GM08714 (cell line): ENCODE measurements at regions not wholly inside any gene's neighbourhood (a gene's known extent, or its start where the extent isn't known, plus 50 kb on each side); places are given as distances from the start of the nearest gene placed in this dataset.

Experiments
- H3K4me3 ChIP-seq: fragments of 200-500 bp; sonication (Bioruptor generic); 2 replicates; pipeline ENCODE4 v1.5.1; 2014; ENCODE audit warnings: mild to moderate bottlenecking, low read length, inconsistent platforms
- ZNF274 ChIP-seq: IDR thresholded peaks from 2 replicates; pipeline ENCODE4 v1.6.1; 2012; ENCODE audit warnings: mild to moderate bottlenecking, low read depth, low read length

- TF ChIP-seq ZNF274 = no peak
- no peak overlapping the region for H3K4me3 ChIP-seq
These were observed 307.6 kb downstream of the SKIDA1 start for GRCh38 chr10:21217748-21218367.

DNA sequence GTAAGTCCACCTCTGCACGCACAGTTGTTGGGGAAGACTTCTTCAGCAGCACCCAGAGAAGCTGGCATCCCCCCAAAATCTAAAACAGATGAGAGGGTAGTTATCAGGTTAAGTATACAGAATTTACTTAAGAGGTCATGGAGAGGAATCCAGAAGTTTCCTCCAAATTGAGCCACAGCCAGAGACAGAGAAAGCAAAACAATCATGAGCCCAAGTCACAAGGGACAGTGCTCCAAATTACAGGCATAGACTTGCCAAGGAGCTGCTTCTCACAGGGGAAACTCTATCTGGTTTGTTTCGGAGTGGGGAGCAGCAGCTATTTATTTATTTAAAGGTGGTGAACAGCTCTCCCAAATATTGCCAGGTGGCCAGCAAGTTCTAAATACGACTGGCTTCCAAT, 308.4 kb downstream of the SKIDA1 start:
- H3K4me3 ChIP-seq = no peak overlapping the region
- TF ChIP-seq ZNF274 = no peak

DNA sequence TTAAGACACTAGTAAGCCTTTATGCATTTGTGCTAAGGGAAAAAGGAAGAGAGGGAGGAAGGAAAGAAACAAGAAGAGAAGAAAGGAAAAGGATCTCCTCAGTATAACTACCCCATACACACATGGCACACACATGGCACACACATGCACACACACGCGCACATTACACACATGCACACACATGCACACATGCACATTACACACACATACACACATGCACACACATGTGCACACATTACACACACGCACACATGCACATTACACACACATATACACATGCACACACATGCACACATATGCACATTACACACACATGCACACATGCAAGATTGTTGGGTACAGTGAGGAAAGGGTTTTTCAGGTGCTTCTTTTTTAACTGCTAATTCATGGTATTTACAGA, 311.2 kb downstream of the SKIDA1 start:
- TF ChIP-seq ZNF274 = no peak
- H3K4me3 ChIP-seq = no peak overlapping the region

GRCh38 chr10:21213381-21213780, 312.1 kb downstream of the SKIDA1 start:
- no peak for TF ChIP-seq ZNF274

DNA sequence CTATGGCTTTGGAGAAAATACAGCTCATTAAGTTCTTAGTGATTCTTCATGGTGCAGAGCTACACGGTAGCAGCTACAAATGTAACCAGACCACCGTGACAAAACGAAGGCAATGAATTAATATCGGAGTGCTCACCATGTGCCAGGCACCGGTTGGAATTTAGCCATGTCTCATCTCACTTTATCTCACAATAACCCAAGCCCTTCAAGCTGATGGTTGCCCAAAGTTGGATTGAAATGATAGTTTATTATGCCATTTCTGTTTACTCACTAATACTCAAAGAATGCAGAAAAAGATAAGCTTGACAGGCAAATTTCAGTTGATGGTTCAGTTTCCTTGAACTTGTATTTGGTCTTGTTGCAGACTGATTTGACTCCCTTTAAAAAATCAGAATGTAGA, 312.6 kb downstream of the SKIDA1 start:
- H3K4me3 ChIP-seq = no peak overlapping the region
- TF ChIP-seq ZNF274 = no peak

More at GRCh38 chr10:21213381-21213780, 312.1 kb downstream of the SKIDA1 start:
- H3K4me3 ChIP-seq = no peak overlapping the region

DNA sequence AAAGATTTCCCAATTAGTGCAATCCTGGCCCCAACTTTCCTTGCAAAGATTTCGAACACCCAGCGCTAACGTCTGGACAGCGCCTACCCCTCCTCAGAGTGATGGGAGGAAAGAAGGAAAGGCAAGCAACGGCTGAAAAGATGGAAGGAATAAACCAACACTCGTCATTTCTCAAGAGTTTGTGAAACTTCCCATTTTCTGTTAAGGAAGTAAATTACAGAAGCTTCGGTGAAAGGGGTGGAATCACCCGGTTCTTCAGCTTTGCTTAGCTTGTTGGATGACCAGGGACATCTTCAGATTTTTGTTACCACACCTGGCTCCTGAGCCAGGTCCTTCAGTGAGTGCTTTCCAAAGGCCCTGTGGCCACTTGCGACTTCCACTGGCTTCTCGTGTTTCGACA, 313.1 kb downstream of the SKIDA1 start:
- TF ChIP-seq ZNF274 = no peak
- no peak overlapping the region for H3K4me3 ChIP-seq

- TF ChIP-seq ZNF274 = no peak
- no peak overlapping the region for H3K4me3 ChIP-seq
These were observed 312.4 kb upstream of the NEBL start for GRCh38 chr10:21209495-21209894.

DNA sequence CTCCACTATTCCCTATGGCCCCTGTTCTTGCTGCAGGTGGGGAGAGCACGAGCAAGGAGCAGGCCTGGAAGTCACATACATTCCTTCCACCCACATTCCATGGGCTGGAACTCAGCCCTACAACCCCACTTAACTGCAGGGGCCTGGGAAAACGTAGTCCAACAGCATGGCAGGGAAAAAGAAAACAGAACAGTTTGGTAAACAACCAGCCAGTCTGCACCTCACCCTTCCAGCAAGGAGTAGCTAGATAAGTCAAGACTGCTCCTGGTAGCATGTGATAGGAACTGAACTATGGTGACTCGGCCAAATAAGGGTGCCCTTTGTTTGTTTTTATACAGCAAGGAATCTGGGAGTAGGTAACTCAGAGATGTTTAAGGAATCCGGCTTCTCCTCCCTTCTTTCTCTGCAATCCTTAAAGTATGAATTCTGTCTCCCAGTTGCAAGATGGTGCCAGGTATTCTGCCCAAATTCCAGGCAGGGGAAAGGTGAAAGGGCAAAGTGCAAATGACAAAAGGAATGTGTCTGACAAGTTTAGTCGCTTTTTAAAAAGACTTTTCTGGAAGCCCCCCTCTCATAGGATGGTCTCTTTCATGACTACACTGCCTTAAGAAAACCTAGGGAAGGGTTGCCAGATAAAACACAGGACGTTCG, 311.7 kb upstream of the NEBL start:
- no peak overlapping the region for H3K4me3 ChIP-seq
- no peak for TF ChIP-seq ZNF274

DNA sequence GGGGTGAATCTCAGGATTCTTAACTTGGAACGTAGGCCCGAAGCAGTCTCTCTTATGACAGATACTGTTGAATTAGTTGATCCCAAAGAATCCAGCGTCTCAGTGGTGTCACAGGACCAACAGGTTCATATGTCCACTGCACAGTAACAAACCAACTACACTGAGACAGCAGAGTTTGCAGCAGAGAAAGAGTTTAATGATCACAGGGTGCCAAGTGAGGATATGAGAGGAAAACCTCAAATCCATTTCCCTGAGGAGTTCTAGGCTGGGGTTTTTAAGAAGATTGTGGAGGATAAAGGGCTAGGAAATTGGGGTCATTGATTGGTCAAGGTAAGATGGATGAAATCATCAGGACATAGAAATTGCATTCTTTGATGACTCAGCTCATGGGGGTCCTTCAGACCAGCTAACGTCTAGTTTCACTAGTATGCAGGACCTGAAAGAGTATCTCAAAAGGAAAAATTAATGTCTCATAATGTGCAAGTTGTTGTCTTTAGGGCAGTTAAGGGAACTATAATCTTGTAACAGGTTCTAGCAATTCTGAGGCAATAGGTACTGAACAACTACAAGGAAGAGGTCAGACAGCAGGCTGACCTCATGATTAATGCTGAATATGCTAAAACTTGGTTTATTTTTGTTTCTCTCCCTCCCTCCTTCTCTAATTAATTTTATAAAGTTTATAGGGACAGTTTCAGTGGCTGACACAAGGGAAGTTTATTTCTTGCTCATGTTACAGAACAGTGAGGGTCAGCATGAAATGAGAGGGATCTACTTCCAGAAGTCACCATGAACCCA, 310.9 kb upstream of the NEBL start:
- no peak overlapping the region for H3K4me3 ChIP-seq

GRCh38 chr10:21205328-21205727, 308.2 kb upstream of the NEBL start:
- TF ChIP-seq ZNF274 = no peak
- no peak overlapping the region for H3K4me3 ChIP-seq

More for the DNA sequence above, 310.9 kb upstream of the NEBL start:
- no peak for TF ChIP-seq ZNF274

DNA sequence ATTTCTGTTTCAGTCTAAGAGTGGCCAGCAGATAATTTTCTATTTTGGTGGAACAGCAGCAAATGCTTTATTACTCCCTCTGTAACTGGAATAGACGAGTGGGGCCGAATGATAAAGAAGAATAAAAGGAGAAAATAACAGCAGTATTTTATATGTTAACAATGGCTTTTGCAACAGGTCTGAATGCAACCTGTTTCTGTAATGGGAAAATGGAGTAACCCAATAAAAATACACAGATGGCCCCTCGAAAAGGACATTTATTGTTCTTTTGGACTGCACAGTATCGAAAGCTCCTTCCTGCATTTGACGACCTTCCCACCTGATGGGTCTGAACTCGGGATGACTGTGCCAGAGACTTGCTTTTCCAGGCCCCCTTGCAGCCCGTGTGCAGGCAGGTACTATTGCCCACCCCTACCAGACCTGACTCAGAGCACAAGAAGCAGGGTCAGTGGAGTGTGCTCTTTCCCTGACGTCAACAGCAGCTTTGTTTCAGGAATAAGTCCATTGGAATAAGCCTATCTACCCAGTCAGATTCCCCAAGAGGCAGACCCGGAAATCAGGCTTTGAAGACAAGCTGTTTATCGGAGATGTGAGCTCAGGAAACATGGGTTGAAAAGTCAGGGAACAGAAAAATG, 306.5 kb upstream of the NEBL start:
- no peak for TF ChIP-seq ZNF274
- H3K4me3 ChIP-seq = no peak overlapping the region

- TF ChIP-seq ZNF274 = no peak
- H3K4me3 ChIP-seq = no peak overlapping the region
These were observed 305.8 kb upstream of the NEBL start for GRCh38 chr10:21202776-21203462.

DNA sequence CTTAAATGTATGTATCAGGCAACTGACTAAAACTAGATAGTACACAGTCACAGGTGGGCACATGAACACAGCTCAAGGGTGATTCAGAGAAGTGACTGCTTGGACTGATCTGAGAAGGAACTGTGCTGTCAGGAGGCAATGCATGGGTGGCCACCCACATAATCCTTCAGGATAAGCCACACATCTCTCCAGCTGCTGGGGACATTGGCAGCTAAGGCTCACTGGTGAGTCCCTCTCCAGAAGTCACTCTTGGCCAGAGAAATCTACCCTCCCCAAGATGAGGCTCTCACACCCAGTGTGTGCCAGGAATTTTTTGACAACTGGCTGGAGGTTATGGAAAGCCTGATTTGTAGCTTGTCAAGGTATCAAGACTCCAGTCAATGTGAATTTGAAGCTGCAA, 302.4 kb upstream of the NEBL start:
- TF ChIP-seq ZNF274 = no peak
- no peak overlapping the region for H3K4me3 ChIP-seq

DNA sequence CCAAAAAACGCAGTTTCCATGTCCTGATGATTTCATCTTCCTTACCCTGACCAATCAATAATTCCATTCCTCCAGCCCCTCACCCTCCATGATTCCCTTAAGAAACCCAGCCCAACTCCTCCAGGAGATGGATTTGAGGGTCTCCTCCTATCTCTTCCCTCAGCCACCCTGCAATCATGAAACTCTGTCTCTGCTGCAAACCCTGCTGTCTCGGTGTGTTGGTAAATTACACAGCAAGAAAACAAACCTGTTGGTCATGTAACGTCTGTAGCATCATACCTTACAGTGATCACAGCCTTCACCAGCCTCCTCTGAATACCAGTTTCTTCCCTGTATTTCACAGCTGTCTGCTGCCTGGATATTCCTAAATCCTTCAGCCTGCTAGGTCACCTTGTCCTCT, 300.7 kb upstream of the NEBL start:
- H3K4me3 ChIP-seq = no peak overlapping the region
- TF ChIP-seq ZNF274 = no peak
